Liver (tissue), 8 donors: ENCODE measurements at regions not wholly inside any gene's neighbourhood (a gene's known extent, or its start where the extent isn't known, plus 50 kb on each side); places are given as distances from the start of the nearest gene placed in this dataset.

ENCODE experiments used
- DNase-seq: peaks from one replicate; pipeline ENCODE4 v3.0.0-alpha.2; 2017; ENCODE audit warnings: low spot score
- H3K27ac ChIP-seq, 2 donors: one replicate each; pipeline ENCODE4 v1.7.0; 2013; ENCODE audit warnings: inconsistent platforms in 2 of 2, low read length in 2 of 2, control low read depth in 1 of 2, low read depth in 1 of 2, mild to moderate bottlenecking in 1 of 2
- H3K27me3 ChIP-seq, 4 donors: one replicate each; pipeline versions ENCODE4 v1.6.1 to v1.7.0; 2013; ENCODE audit warnings: low read length in 3 of 4, inconsistent platforms in 1 of 4, mild to moderate bottlenecking in 1 of 4, moderate library complexity in 1 of 4; ENCODE audit not compliant: control insufficient read depth in 4 of 4, insufficient read depth in 4 of 4
- H3K36me3 ChIP-seq, 4 donors: one replicate each; pipeline versions ENCODE4 v1.6.1 to v1.7.0; 2013; ENCODE audit warnings: low read length in 3 of 4, mild to moderate bottlenecking in 3 of 4, low read depth in 1 of 4, moderate library complexity in 1 of 4; ENCODE audit not compliant: control insufficient read depth in 4 of 4, insufficient read depth in 3 of 4
- H3K4me1 ChIP-seq, 4 donors: one replicate each; pipeline versions ENCODE4 v1.6.1 to v1.7.0; 2013; ENCODE audit warnings: low read length in 3 of 4, mild to moderate bottlenecking in 3 of 4, moderate library complexity in 1 of 4; ENCODE audit not compliant: control insufficient read depth in 4 of 4, insufficient read depth in 4 of 4
- H3K4me3 ChIP-seq, 3 donors: one replicate each; pipeline versions ENCODE4 v1.6.1 to v1.7.0; 2013; ENCODE audit warnings: low read length in 3 of 3, control low read depth in 1 of 3, low read depth in 1 of 3, mild to moderate bottlenecking in 1 of 3
- H3K9ac ChIP-seq, 2 donors: one replicate each; pipeline ENCODE4 v1.7.0; 2013; ENCODE audit warnings: low read length in 2 of 2, mild to moderate bottlenecking in 2 of 2, moderate library complexity in 2 of 2, control low read depth in 1 of 2, low read depth in 1 of 2
- H3K9me3 ChIP-seq, 4 donors: one replicate each; pipeline versions ENCODE4 v1.6.1 to v1.7.0; 2013; ENCODE audit warnings: low read length in 3 of 4; ENCODE audit not compliant: control insufficient read depth in 4 of 4
- ATF3 ChIP-seq: IDR thresholded peaks from 2 replicates; pipeline ENCODE4 v1.6.1; 2016; ENCODE audit warnings: antibody characterized with exemption
- CTCF ChIP-seq: fragments of 150-350 bp; IDR thresholded peaks from 2 replicates; pipeline ENCODE4 v1.5.1; 2017; ENCODE audit warnings: improper control_type of control experiment, low read depth, low read length; ENCODE audit not compliant: missing input control
- EGR1 ChIP-seq, 2 donors: IDR thresholded peaks; 2 replicates each; pipeline ENCODE4 v1.6.1; 2016 to 2018; ENCODE audit warnings: antibody characterized with exemption in 2 of 2, low read depth in 2 of 2
- FOXA1 ChIP-seq: IDR thresholded peaks from 2 replicates; pipeline ENCODE4 v1.6.1; 2016; ENCODE audit warnings: antibody characterized with exemption
- FOXA2 ChIP-seq: IDR thresholded peaks from 2 replicates; pipeline ENCODE4 v1.6.1; 2016; ENCODE audit warnings: antibody characterized with exemption
- GABPA ChIP-seq, 2 donors: IDR thresholded peaks in 1 of 2; conservative IDR thresholded peaks in 1 of 2; 2 replicates each; pipeline ENCODE4 v1.6.1; 2016; ENCODE audit warnings: antibody characterized with exemption in 2 of 2, mild to moderate bottlenecking in 1 of 2, moderate library complexity in 1 of 2
- HNF4A ChIP-seq, 2 donors: conservative IDR thresholded peaks; 2 replicates each; pipeline ENCODE4 v1.6.1; 2016; ENCODE audit warnings: antibody characterized with exemption in 2 of 2, mild to moderate bottlenecking in 2 of 2
- HNF4G ChIP-seq: IDR thresholded peaks from 2 replicates; pipeline ENCODE4 v1.6.1; 2016; ENCODE audit warnings: antibody characterized with exemption
- JUND ChIP-seq, 2 donors: IDR thresholded peaks; 2 replicates each; pipeline ENCODE4 v1.6.1; 2016; ENCODE audit warnings: antibody characterized with exemption in 2 of 2
- NR2F2 ChIP-seq: IDR thresholded peaks from 2 replicates; pipeline ENCODE4 v1.6.1; 2016; ENCODE audit warnings: antibody characterized with exemption
- RAD21 ChIP-seq, 2 donors: IDR thresholded peaks; 2 replicates each; pipeline ENCODE4 v1.6.1; 2016; ENCODE audit warnings: antibody characterized with exemption in 2 of 2, mild to moderate bottlenecking in 2 of 2
- REST ChIP-seq: IDR thresholded peaks from 2 replicates; pipeline ENCODE4 v1.6.1; 2016; ENCODE audit warnings: antibody characterized with exemption, mild to moderate bottlenecking
- RXRA ChIP-seq, 2 donors: IDR thresholded peaks; 2 replicates each; pipeline ENCODE4 v1.6.1; 2017 to 2018; ENCODE audit warnings: antibody characterized with exemption in 2 of 2, mild to moderate bottlenecking in 1 of 2
- SP1 ChIP-seq: IDR thresholded peaks from 2 replicates; pipeline ENCODE4 v1.6.1; 2018; ENCODE audit warnings: antibody characterized with exemption, mild to moderate bottlenecking
- TAF1 ChIP-seq: conservative IDR thresholded peaks from 2 replicates; pipeline ENCODE4 v1.6.1; 2016; ENCODE audit warnings: antibody characterized with exemption, mild to moderate bottlenecking
- YY1 ChIP-seq: IDR thresholded peaks from 2 replicates; pipeline ENCODE4 v1.6.1; 2016; ENCODE audit warnings: antibody characterized with exemption, mild to moderate bottlenecking
- ZBTB33 ChIP-seq: IDR thresholded peaks from 2 replicates; pipeline ENCODE4 v1.6.1; 2016; ENCODE audit warnings: antibody characterized with exemption
- WGBS: extraction: QIAGEN DNeasy Blood & Tissue Kit; methylation state at CpG from one replicate; pipeline ENCODE4 v1.1.7; 2013; 5-methylcytosine and 5-hydroxymethylcytosine counted together
- donor health status: healthy.
- donor health status: healthy.
- donor health status: healthy.
- donor health status: healthy.
- donor health status: healthy.

GRCh38 chr15:86002444-86002843 lies 77.2 kb upstream of the AGBL1 start:
- H3K27me3 ChIP-seq, result peaks cover 0 to 2% (median 0%) of the 10 kb centered on the region in 4 donors
- H3K9ac ChIP-seq, result no peak overlapping the region
- H3K4me1 ChIP-seq, result no peaks in the 10 kb centered on the region
- no peak overlapping the region for H3K4me3 ChIP-seq
- TF ChIP-seq ATF3 (no peak), HNF4A (conservative IDR thresholded peaks at IDR 0.05) (no peak), YY1 (no peak), RAD21 (IDR thresholded peaks at IDR 0.05) (no peak)
- H3K9me3 ChIP-seq, result no peaks in the 10 kb centered on the region
- H3K36me3 ChIP-seq, result no peaks in the 10 kb centered on the region
- no peak for DNase-seq
- H3K27ac ChIP-seq, result no peak overlapping the region

- no peak for TF ChIP-seq TAF1
- TF ChIP-seq EGR1 (IDR thresholded peaks at IDR 0.05; ENCODE audit: low read depth in 2 of 2), result no peak
- no peak for TF ChIP-seq RXRA (IDR thresholded peaks at IDR 0.05)
- TF ChIP-seq HNF4A (conservative IDR thresholded peaks at IDR 0.05), result no peak
- TF ChIP-seq SP1, result no peak
- no peak for TF ChIP-seq HNF4G
- TF ChIP-seq FOXA1, result no peak
- TF ChIP-seq ATF3, result no peak
- no peak for TF ChIP-seq RAD21 (IDR thresholded peaks at IDR 0.05)
- TF ChIP-seq NR2F2, result no peak
- TF ChIP-seq FOXA2, result no peak
- no peak for TF ChIP-seq GABPA (IDR thresholded peaks at IDR 0.05 in 1 of 2, conservative IDR thresholded peaks at IDR 0.05 in 1 of 2)
- no peak overlapping the region for H3K4me3 ChIP-seq
Measured at GRCh38 chr15:86004061-86004460, 75.6 kb upstream of the AGBL1 start.

GRCh38 chr15:86006546-86006945 lies 73.1 kb upstream of the AGBL1 start:
- Histone ChIP-seq H3K4me1 (peaks cover 0 to 11% (median 7%) of the 10 kb centered on the region in 4 donors), H3K36me3 (no peaks in the 10 kb centered on the region), H3K9ac (no peak overlapping the region), H3K27me3 (no peaks in the 10 kb centered on the region), H3K27ac (no peak overlapping the region), H3K4me3 (no peak overlapping the region), H3K9me3 (no peaks in the 10 kb centered on the region)
- WGBS, result 96% methylated on average over 2 of the region's 2 CpGs
- TF ChIP-seq GABPA (IDR thresholded peaks at IDR 0.05 in 1 of 2, conservative IDR thresholded peaks at IDR 0.05 in 1 of 2) (no peak), JUND (IDR thresholded peaks at IDR 0.05) (no peak), REST (no peak), ATF3 (no peak), CTCF (no peak), NR2F2 (no peak), FOXA1 (no peak), HNF4G (no peak), ZBTB33 (no peak), FOXA2 (no peak), RXRA (IDR thresholded peaks at IDR 0.05) (no peak)
- DNase-seq, result no peak

More at GRCh38 chr15:86004061-86004460, 75.6 kb upstream of the AGBL1 start:
- no peaks in the 10 kb centered on the region for H3K9me3 ChIP-seq
- H3K36me3 ChIP-seq, result no peaks in the 10 kb centered on the region
- no peak for DNase-seq
- 89% methylated on average over 4 of the region's 4 CpGs for WGBS
- H3K27me3 ChIP-seq, result peaks cover 0 to 2% (median 0%) of the 10 kb centered on the region in 4 donors
- no peak overlapping the region for H3K9ac ChIP-seq
- no peak overlapping the region for H3K27ac ChIP-seq
- no peaks in the 10 kb centered on the region for H3K4me1 ChIP-seq
